ENCODE measurements at regions not wholly inside any gene's neighbourhood (a gene's known extent, or its start where the extent isn't known, plus 50 kb on each side); places are given as distances from the start of the nearest gene placed in this dataset.
"Not testable (repeated sequence)": the region's sequence is repeated elsewhere in the genome, so short reads cannot be mapped to it uniquely, and the experiment has no call there.

DNA sequence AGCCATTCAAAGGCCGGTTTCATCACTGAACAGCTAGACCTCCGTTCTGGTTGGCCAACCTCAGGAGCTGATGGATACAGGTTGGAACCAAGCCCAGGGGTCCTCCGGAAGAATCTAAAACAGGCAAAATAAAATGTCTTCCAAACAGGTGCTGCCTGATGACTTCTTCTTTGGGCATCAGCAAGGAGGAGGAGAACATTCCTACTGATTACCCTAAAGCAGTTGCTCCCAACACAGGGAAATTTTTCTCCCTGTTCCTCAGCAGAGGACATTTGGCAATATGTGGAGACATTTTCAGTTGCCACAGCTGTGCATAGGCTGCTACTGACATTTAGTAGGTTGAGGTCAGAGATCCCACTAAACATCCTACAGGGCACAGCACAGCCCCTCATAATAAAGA, 319.3 kb upstream of the PPARGC1A start:
- DNase-seq (ENCODE audit: low read depth): no peak

GRCh38 chr4:24208691-24209090, 318.8 kb upstream of the PPARGC1A start:
- DNase-seq (ENCODE audit: low read depth): no peak

DNA sequence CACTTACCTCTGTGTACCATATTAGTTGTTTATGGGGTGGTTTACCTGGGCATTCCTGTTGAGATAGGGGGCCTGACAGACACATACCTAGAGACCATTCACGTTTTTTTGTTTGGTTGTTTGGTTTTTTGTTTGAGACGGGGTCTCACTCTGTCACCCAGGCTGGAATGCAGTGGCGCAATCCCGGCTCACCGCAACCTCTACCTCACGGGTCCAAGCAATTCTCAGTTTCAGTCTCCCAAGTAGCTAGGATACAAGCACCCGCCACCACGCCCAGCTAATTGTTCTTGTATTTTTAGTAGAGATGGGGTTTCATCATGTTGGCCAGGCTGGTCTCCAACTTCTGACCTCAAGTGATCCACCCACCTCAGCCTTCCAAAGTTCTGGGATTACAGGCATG, 314.9 kb upstream of the PPARGC1A start:
- not testable (repeated sequence) for DNase-seq (ENCODE audit: low read depth)

DNA sequence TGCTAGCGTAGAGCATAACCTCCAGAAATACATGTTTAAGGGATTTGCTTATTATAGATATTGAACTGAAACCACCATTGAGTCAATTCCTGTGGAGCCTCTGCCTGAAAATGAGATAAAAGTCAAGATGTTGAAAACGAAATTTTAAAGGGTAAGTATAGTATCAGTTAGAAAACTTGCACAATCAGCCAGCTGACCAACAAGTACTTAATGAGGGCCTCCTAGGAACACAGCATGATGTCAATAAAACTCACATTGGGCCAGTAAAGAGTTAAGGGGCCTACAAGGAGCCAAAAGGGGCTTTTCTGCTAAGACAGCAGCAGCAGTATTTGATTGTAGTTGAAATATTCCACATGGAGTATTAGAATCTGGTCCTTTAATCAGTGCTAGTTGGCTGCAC, 314.1 kb upstream of the PPARGC1A start:
- DNase-seq (ENCODE audit: low read depth): no peak

GRCh38 chr4:24202579-24202978, 312.7 kb upstream of the PPARGC1A start:
- DNase-seq (ENCODE audit: low read depth): no peak

DNA sequence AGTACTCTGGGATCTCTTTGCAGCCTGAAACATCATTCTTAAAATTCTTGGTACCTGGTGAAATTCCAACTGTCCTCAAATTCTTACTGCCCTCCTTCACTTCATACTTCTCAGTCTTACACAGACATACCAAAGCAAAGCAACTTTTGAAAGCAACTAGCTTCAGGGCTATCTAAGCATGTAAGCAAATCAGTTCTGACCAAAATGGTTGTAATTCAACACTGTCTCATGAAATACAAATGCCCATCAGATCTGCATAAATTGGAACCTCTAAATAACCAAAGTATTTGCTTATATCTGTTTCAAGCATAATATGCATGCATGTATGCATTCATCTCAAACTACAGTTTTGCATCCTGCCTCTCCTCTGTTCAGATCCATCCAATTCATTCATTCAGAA, 308.1 kb upstream of the PPARGC1A start:
- DNase-seq (ENCODE audit: low read depth): no peak

DNA sequence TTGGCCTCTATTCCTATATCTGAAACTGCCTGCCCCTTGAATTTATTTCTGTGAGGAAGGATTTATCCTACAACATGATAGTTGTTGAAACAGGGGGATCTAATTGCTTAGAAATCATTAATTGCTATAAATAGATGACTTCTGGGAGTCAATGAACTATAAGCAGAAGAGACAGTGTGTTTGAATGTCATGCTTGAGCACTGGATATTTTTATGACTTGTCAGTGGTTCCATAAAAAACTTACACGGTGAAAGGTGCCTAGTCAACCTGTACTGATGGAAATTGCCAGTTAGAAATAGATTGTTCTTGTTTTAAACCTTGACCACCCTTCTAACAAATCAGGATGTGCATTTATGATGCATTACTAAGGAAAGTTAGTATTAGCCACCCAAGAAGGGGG, 306.9 kb upstream of the PPARGC1A start:
- DNase-seq (ENCODE audit: low read depth): no peak

- no peak for DNase-seq (ENCODE audit: low read depth)
Observed at GRCh38 chr4:24195991-24196736, 306.3 kb upstream of the PPARGC1A start.

GRCh38 chr4:24192018-24192641, 302.3 kb upstream of the PPARGC1A start:
- DNase-seq (ENCODE audit: low read depth): no peak

DNA sequence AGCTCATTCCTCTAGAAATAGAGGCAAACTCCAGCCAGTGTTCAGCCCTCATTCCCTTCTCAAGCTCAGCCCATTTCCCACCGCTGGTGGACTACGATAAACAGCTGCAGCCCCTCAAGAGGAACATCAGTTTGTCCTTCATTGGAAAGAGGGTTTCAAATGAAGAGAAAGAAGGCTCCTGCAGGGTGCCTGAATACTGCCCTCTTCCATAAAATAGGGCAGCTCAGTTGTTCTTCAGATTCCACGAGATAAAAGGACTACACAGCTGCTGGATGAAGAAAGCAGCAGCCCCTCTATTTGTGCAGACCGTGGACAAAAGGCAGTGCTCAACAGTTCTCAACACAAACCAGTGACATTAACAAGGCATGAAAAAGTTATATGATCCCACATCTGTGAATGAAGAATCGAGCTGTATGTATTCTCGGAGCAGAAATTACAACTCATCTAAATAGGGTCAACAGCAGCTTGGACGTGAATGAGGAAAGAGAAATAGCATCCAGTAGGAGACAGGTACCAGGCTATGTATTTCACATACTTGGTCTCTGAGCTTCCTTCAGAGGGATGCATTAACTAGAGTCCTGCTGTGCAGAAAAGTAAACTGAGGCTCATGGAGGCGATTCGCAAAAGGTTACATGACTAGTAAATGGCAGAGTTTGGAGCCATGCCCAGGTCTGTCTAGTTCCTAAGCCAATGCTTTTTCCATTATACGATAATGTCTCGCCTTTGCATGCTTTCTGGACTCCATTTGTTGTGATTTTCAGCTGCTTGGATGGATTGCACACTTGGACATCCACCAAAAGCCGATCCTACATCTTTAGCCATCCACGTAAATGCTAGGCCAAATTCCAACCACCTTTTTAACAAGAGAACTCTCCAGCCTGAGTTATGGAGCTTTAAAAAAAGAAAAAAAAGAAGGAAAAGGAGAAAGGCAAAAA, 301.2 kb upstream of the PPARGC1A start:
- DNase-seq (ENCODE audit: low read depth): no peak

DNA sequence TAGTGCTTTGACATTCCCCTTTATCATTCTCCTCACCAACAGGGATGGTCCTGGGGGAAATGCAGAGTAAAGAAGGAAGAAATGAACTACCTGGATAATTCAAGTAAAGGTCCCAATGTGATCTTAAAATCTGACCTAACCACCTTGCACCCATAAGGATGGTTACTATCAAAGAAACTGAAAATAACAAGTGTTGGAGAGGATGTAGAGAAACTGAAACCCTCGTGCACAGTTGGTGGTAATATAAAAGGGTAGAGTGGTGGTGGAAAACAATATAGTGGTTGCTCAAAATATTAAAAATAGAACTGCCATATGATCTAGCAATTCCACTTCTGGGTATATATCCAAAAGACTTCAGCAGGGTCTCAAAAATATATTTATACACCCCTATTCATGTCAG, 298.6 kb upstream of the PPARGC1A start:
- no peak for DNase-seq (ENCODE audit: low read depth)

- no peak for DNase-seq (ENCODE audit: low read depth)
Observed at GRCh38 chr4:24186466-24186865, 296.6 kb upstream of the PPARGC1A start.

DNA sequence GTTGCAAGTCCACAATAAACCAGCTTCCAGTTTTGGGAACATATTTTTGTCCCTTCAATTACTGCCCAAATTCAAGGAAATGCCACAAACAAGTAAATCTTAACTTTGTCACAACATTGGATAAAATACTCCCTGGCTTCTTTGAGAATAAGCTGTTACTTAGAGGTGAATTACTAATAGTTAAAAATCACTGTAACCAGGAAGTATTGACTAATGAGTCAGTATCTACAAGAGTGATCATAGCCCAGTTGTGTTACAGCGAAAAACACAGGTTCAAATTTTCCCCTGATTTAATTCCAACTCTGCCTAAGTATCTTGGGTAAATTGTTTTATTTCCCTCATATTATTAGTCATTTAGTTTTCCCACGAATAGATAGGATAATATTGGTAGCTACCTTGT, 291.2 kb upstream of the PPARGC1A start:
- no peak for DNase-seq (ENCODE audit: low read depth)

DNA sequence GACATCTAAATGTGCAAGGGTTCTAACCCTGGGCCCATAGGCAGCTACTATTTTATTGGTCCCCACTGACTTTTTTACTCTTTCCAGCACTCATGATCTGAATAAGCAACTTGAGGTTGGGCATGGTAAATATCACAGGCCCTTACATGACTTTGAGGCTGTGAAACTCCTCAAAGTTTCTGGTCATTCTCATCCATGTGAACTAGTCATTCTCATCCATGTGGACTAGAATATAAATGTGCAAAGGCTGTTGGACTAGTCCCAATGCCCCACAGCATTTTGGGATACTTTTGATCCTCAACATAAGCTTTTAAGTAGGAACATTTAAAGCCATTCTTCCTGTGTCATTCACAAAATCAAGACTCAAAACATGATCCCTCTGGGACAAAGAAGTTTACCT, 290.7 kb upstream of the PPARGC1A start:
- no peak for DNase-seq (ENCODE audit: low read depth)

- no peak for DNase-seq (ENCODE audit: low read depth)
Observed at GRCh38 chr4:24179201-24179840, 289.5 kb upstream of the PPARGC1A start.

DNA sequence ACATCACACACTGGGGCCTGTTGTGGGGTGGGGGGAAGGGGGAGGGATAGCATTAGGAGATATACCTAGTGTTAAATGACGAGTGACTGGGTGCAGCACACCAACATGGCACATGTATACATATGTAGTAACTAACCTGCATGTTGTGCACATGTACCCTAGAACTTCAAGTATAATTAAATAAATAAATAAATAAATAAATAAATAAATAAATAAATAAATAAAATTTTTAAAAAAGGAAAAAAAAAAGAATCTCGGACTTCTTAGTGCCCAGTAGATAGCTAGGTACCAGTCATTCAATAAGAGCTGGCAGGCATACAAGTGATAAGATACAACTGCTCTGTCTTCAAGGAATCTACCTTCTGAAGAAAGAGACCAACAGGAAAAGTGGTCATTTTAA, 287.6 kb upstream of the PPARGC1A start:
- not testable (repeated sequence) for DNase-seq (ENCODE audit: low read depth)

DNA sequence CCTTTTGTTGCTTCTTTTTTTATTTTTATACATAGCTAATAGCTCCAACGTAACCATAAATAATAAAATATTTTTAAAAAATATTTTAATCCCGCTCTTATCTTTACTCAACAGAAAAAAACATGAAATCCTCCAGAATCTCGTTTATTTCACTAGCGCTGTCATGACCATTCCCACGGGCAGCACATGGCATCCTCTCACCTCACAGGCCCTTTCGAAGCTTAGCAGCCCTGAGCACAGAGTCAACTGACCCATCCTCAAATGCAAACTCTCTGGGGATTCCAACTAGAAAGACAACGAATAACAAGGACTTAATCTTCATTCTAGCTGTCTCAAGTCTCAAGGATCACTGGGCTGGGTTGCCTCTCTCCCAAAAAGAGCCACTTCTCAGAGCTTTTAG, 285.9 kb upstream of the PPARGC1A start:
- no peak for DNase-seq (ENCODE audit: low read depth)

GRCh38 chr4:24174602-24175001, 284.8 kb upstream of the PPARGC1A start:
- no peak for DNase-seq (ENCODE audit: low read depth)

- DNase-seq (ENCODE audit: low read depth): no peak
Observed at GRCh38 chr4:24172406-24172805, 282.6 kb upstream of the PPARGC1A start.

- DNase-seq (ENCODE audit: low read depth): no peak
Observed at GRCh38 chr4:24169956-24170355, 280.1 kb upstream of the PPARGC1A start.

GRCh38 chr4:24168658-24169057, 278.8 kb upstream of the PPARGC1A start:
- DNase-seq (ENCODE audit: low read depth): no peak

- DNase-seq (ENCODE audit: low read depth): no peak
Observed at GRCh38 chr4:24166501-24166900, 276.7 kb upstream of the PPARGC1A start.

Measured in amniotic epithelial cell (primary cell).